ENCODE measurements at regions not wholly inside any gene's neighbourhood (a gene's known extent, or its start where the extent isn't known, plus 50 kb on each side); places are given as distances from the start of the nearest gene placed in this dataset.

DNA sequence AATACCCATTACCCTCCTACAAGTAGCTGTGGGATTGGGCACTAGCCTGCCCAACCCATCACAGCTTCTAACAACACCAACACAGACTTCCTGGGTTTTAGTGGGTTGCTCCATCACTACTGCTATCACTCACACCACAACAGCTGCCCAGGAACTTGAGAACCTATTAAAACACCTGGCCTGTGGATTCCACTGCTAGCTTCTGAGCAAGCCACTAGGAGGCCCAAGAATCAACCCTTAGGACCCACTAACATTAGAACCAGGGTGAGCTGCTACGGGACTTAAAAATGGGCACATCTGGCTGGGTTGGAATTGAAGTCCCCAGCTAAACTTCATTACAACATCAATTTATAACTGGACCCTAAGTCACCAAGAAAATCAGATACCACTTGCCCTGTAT is 113.2 kb upstream of the TP63 start:
- no peak for DNase-seq (ENCODE audit: low read depth in 1 of 2, low spot score in 1 of 2)
- H3K27ac ChIP-seq, result no peak overlapping the region
- TF ChIP-seq HEYL (CRISPR knock-in tag; IDR thresholded peaks at IDR 0.05), result no peak
- TF ChIP-seq HOXA7 (CRISPR knock-in tag; IDR thresholded peaks at IDR 0.05), result no peak
- no peak for TF ChIP-seq POLR2A (IDR thresholded peaks at IDR 0.05; ENCODE audit: low read length)
- TF ChIP-seq NR3C1 (IDR thresholded peaks at IDR 0.05), result no peak
- no peak for TF ChIP-seq ZC3H11A (IDR thresholded peaks at IDR 0.05)
- no peak for TF ChIP-seq JUN (IDR thresholded peaks at IDR 0.05)
- TF ChIP-seq REST (IDR thresholded peaks at IDR 0.05), result no peak
- no peak for TF ChIP-seq HOXB13 (CRISPR knock-in tag; IDR thresholded peaks at IDR 0.05; ENCODE audit: low read depth)
- TF ChIP-seq RARB (CRISPR knock-in tag; IDR thresholded peaks at IDR 0.05), result no peak
- TF ChIP-seq PHF8 (IDR thresholded peaks at IDR 0.05; ENCODE audit: borderline replicate concordance, low read depth), result no peak
- TF ChIP-seq, protein P1, sequence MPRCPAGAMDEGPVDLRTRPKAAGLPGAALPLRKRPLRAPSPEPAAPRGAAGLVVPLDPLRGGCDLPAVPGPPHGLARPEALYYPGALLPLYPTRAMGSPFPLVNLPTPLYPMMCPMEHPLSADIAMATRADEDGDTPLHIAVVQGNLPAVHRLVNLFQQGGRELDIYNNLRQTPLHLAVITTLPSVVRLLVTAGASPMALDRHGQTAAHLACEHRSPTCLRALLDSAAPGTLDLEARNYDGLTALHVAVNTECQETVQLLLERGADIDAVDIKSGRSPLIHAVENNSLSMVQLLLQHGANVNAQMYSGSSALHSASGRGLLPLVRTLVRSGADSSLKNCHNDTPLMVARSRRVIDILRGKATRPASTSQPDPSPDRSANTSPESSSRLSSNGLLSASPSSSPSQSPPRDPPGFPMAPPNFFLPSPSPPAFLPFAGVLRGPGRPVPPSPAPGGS (IDR thresholded peaks at IDR 0.05), result no peak
- WGBS (ENCODE audit: missing lambda C conversion rate), result 80% methylated on average over 1 of the region's 1 CpG
- CTCF ChIA-PET, result interaction anchor here (1.2 kb wide), 1 partner anchor 11 kb away, joined by 4 read pairs; no protein-coding TSS in a partner anchor
- no peak for FAIRE-seq
- H3K4me1 ChIP-seq, result peaks cover 9% of the 10 kb centered on the region
- H3K4me3 ChIP-seq, result no peak overlapping the region
- peaks cover 7% of the 10 kb centered on the region; the same call in 2 of the 3 replicates for H3K9me3 ChIP-seq
- H3K4me2 ChIP-seq, result no peak overlapping the region
- POLR2A ChIA-PET, result no interaction called here
- no peak for ATAC-seq

GRCh38 chr3:189519458-189519857 is 111.7 kb upstream of the TP63 start:
- ATAC-seq (no peak), DNase-seq (ENCODE audit: low read depth in 1 of 2, low spot score in 1 of 2) (no peak), FAIRE-seq (no peak)
- H3K9me3 ChIP-seq, result peaks cover 7% of the 10 kb centered on the region; the same call in 2 of the 3 replicates
- TF ChIP-seq, protein P2, sequence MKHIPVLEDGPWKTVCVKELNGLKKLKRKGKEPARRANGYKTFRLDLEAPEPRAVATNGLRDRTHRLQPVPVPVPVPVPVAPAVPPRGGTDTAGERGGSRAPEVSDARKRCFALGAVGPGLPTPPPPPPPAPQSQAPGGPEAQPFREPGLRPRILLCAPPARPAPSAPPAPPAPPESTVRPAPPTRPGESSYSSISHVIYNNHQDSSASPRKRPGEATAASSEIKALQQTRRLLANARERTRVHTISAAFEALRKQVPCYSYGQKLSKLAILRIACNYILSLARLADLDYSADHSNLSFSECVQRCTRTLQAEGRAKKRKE (CRISPR knock-in tag; IDR thresholded peaks at IDR 0.05; ENCODE audit: low read depth), result no peak
- TF ChIP-seq ESRRA (IDR thresholded peaks at IDR 0.05; ENCODE audit: borderline replicate concordance, low read length), result no peak
- no peak for TF ChIP-seq HEYL (CRISPR knock-in tag; IDR thresholded peaks at IDR 0.05)
- TF ChIP-seq GATA3 (IDR thresholded peaks at IDR 0.05; ENCODE audit: borderline replicate concordance), result no peak
- H3K4me2 ChIP-seq, result no peak overlapping the region
- H3K27ac ChIP-seq, result no peak overlapping the region
- CTCF ChIA-PET, result no interaction called here
- no peaks in the 10 kb centered on the region for H3K4me1 ChIP-seq
- POLR2A ChIA-PET, result no interaction called here
- no peak overlapping the region for H3K4me3 ChIP-seq

GRCh38 chr3:189529468-189529867 is 101.7 kb upstream of the TP63 start:
- Histone ChIP-seq H3K4me2 (no peak overlapping the region), H3K27ac (no peak overlapping the region), H3K9me3 (no peaks in the 10 kb centered on the region), H3K4me3 (no peak overlapping the region), H3K4me1 (no peaks in the 10 kb centered on the region)
- no peak for TF ChIP-seq TP53 (CRISPR knock-in tag; IDR thresholded peaks at IDR 0.05)
- no peak for TF ChIP-seq JUNB (IDR thresholded peaks at IDR 0.05)
- no peak for TF ChIP-seq HOXA7 (CRISPR knock-in tag; IDR thresholded peaks at IDR 0.05)
- TF ChIP-seq KDM1A (IDR thresholded peaks at IDR 0.05; ENCODE audit: low read depth), result no peak
- WGBS (ENCODE audit: missing lambda C conversion rate), result 90% methylated on average over 1 of the region's 1 CpG
- ATAC-seq (no peak), FAIRE-seq (no peak), DNase-seq (ENCODE audit: low read depth in 1 of 2, low spot score in 1 of 2) (no peak)
- CTCF ChIA-PET, result no interaction called here
- POLR2A ChIA-PET, result no interaction called here

Data from A549 (cell line).